Common myeloid progenitor, CD34-positive (primary cell): ENCODE measurements at regions not wholly inside any gene's neighbourhood (a gene's known extent, or its start where the extent isn't known, plus 50 kb on each side); places are given as distances from the start of the nearest gene placed in this dataset.

Experiments
- CTCF ChIA-PET: fragments of 350-600 bp; sonication (Branson Sonifier 250); formaldehyde crosslinking; loops from one replicate; lab custom pipeline; 2021; ENCODE audit warnings: antibody characterized with exemption; lab: Charles Lee
- POLR2A ChIA-PET: fragments of 350-600 bp; sonication (Branson Sonifier 250); formaldehyde crosslinking; loops from one replicate; lab custom pipeline; 2021; ENCODE audit warnings: antibody characterized with exemption; lab: Charles Lee
- DNase-seq, 3 donors: peaks; one replicate each; pipeline versions ENCODE4 v3.0.0 to v3.0.0-alpha.2; 2013
- H3K27ac ChIP-seq, 2 experiments: 1 replicate in 1 of 2; 2 replicates in 1 of 2; pipeline ENCODE4 v1.7.0; 2013; ENCODE audit warnings: inconsistent platforms in 2 of 2, low read length in 2 of 2, mild to moderate bottlenecking in 2 of 2, low read depth in 1 of 2, moderate library complexity in 1 of 2; ENCODE audit not compliant: severe bottlenecking in 2 of 2, insufficient read depth in 1 of 2, poor library complexity in 1 of 2
- H3K27me3 ChIP-seq, 5 experiments: replicated peaks in 2 of 5; 1 replicate in 3 of 5; 2 replicates in 2 of 5; pipeline versions ENCODE4 v1.6.1 to v1.7.0; 2013; ENCODE audit warnings: low read length in 4 of 5, mild to moderate bottlenecking in 2 of 5, moderate library complexity in 2 of 5, inconsistent platforms in 1 of 5; ENCODE audit not compliant: insufficient read depth in 5 of 5, control insufficient read depth in 4 of 5
- H3K36me3 ChIP-seq, 4 experiments: 1 replicate in 2 of 4; 2 replicates in 2 of 4; pipeline versions ENCODE4 v1.6.1 to v1.7.0; 2013; ENCODE audit warnings: low read length in 3 of 4, control low read depth in 1 of 4, mild to moderate bottlenecking in 1 of 4; ENCODE audit not compliant: control insufficient read depth in 4 of 4, insufficient read depth in 4 of 4
- H3K4me1 ChIP-seq, 4 experiments: 1 replicate in 3 of 4; 2 replicates in 1 of 4; pipeline versions ENCODE4 v1.6.1 to v1.7.1; 2013; ENCODE audit warnings: low read length in 3 of 4, mild to moderate bottlenecking in 3 of 4, control low read depth in 1 of 4, inconsistent platforms in 1 of 4, moderate library complexity in 1 of 4; ENCODE audit not compliant: control insufficient read depth in 4 of 4, insufficient read depth in 4 of 4; ENCODE audit errors: control extremely low read depth in 1 of 4
- H3K4me3 ChIP-seq, 7 experiments: 1 replicate in 4 of 7; 2 replicates in 3 of 7; pipeline versions ENCODE4 v1.5.1 to v1.7.0; 2013; ENCODE audit warnings: mild to moderate bottlenecking in 7 of 7, low read length in 6 of 7, moderate library complexity in 6 of 7, inconsistent platforms in 2 of 7, low read depth in 2 of 7, control low read depth in 1 of 7; ENCODE audit not compliant: insufficient read depth in 4 of 7, control insufficient read depth in 1 of 7; ENCODE audit errors: extremely low read depth in 1 of 7
- H3K9me3 ChIP-seq, 5 experiments: 1 replicate in 4 of 5; 2 replicates in 1 of 5; pipeline versions ENCODE4 v1.6.1 to v1.7.1; 2013; ENCODE audit warnings: low read length in 4 of 5, mild to moderate bottlenecking in 2 of 5, inconsistent platforms in 1 of 5, low read depth in 1 of 5, moderate library complexity in 1 of 5; ENCODE audit not compliant: control insufficient read depth in 4 of 5, insufficient read depth in 2 of 5; ENCODE audit errors: control extremely low read depth in 1 of 5
- WGBS: methylation state at CpG from one replicate; pipeline ENCODE4 v1.1.5; 2013; ENCODE audit not compliant: insufficient coverage; 5-methylcytosine and 5-hydroxymethylcytosine counted together

DNA sequence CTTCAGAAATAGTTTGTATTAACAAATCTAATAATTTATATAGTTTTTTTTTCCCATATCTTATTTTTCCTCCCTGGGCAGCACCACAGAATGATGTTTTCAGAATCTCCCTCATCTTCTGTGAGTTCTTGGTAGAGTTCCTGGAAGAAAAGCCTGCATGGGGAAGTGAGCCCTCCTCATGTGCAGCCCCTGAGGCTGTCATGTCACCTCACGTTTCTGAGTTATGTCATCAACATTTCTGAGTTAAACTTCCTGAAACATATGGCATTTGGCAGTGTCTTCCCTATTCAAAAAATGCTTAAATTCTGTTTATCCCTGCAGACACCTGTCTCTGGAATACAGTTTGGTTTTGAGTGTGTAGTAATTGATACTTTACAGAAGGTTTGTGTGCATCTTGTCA lies 979.0 kb downstream of the TMEM121 start:
- Histone ChIP-seq H3K4me1 (peaks cover 0 to 14% (median 5%) of the 10 kb centered on the region in 4 experiments), H3K36me3 (no peaks in the 10 kb centered on the region), H3K9me3 (no peaks in the 10 kb centered on the region), H3K27ac (no peak overlapping the region), H3K4me3 (peak overlapping the region in 1 of 7 experiments; percentile 8), H3K27me3 (peaks cover 0 to 14% (median 0%) of the 10 kb centered on the region in 5 experiments)
- ChIA-PET POLR2A (no interaction called here), CTCF (interaction anchor here (0.7 to 5.9 kb wide), 6 partner anchors 11 to 80 kb away, joined by 3 to 45 read pairs (median 4); no protein-coding TSS in a partner anchor)
- WGBS = no CpG with 5 or more reads among the region's 1 CpG
- DNase-seq = peak in 2 of 3 donors; percentile 32 to 54

GRCh38 chr14:106506881-106507305 lies 980.5 kb downstream of the TMEM121 start:
- Histone ChIP-seq H3K9me3 (no peaks in the 10 kb centered on the region), H3K27me3 (peaks cover 0 to 17% (median 2%) of the 10 kb centered on the region in 5 experiments), H3K27ac (no peak overlapping the region), H3K4me3 (no peak overlapping the region), H3K4me1 (peaks cover 0 to 21% (median 12%) of the 10 kb centered on the region in 4 experiments), H3K36me3 (no peaks in the 10 kb centered on the region)
- 39% methylated on average over 3 of the region's 8 CpGs for WGBS
- peak in 2 of 3 donors; percentile 58 to 71 for DNase-seq
- ChIA-PET CTCF (interaction anchor here (1.4 to 5.9 kb wide), 8 partner anchors 10 to 73 kb away, joined by 3 to 45 read pairs (median 9); no protein-coding TSS in a partner anchor), POLR2A (interaction anchor here (0.8 kb wide), 1 partner anchor 13 kb away, joined by 4 read pairs; no protein-coding TSS in a partner anchor)

DNA sequence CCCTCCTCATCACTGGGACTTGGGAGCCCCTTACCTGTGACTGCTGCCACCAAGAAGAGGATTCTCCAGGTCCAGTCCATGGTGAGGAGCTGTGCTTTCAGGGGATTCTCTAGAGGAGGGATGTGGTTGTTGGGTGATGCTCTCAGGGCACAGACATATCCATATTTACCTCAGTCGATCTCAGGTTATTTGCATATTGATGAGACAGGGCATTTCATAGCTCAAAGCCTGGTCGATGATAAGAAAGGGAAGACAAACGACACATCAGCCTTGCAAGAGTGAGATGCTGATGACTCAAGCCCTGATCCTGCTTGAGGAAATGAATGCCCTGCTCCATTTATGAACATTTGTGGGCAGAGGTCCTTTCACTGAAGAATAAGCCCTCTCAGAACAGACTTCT lies 981.0 kb downstream of the TMEM121 start:
- WGBS = 54% methylated on average over 2 of the region's 3 CpGs
- no peaks in the 10 kb centered on the region for H3K9me3 ChIP-seq
- CTCF ChIA-PET = interaction anchor here (0.8 to 5.9 kb wide), 19 partner anchors 9 to 124 kb away, joined by 3 to 45 read pairs (median 6); no protein-coding TSS in a partner anchor
- no peak for DNase-seq
- H3K36me3 ChIP-seq = no peaks in the 10 kb centered on the region
- peaks cover 0 to 17% (median 2%) of the 10 kb centered on the region in 5 experiments for H3K27me3 ChIP-seq
- H3K27ac ChIP-seq = no peak overlapping the region
- POLR2A ChIA-PET = interaction anchor here (0.8 kb wide), 1 partner anchor 13 kb away, joined by 4 read pairs; no protein-coding TSS in a partner anchor
- no peak overlapping the region for H3K4me3 ChIP-seq
- H3K4me1 ChIP-seq = peaks cover 0 to 21% (median 12%) of the 10 kb centered on the region in 4 experiments

DNA sequence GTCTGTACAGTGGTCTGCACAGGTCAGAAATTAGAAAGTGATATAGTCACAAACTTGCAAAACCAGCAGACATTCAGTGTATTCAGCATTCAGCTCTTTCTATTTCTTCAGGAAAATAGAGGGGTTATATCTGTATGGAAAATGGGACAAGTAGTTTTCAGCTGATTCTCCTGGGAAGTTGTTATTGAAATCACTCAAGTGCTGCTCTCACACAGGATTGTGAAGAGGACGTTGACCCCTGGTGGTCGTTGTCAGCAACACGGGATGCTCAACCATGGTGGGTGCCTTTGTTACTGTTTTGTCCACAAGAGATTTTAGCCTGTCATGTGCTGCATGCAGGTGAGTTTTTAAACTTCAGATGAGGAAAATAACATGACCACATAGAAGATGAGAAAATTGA lies 981.8 kb downstream of the TMEM121 start:
- Histone ChIP-seq H3K9me3 (no peaks in the 10 kb centered on the region), H3K36me3 (no peaks in the 10 kb centered on the region), H3K27me3 (peaks cover 0 to 21% (median 5%) of the 10 kb centered on the region in 5 experiments), H3K4me3 (no peak overlapping the region), H3K4me1 (peaks cover 0 to 21% (median 12%) of the 10 kb centered on the region in 4 experiments), H3K27ac (no peak overlapping the region)
- ChIA-PET POLR2A (no interaction called here), CTCF (interaction anchor here (0.8 to 5.9 kb wide), 23 partner anchors 10 to 205 kb away, joined by 3 to 45 read pairs (median 5); no protein-coding TSS in a partner anchor)
- peak; percentile 24 to 43 (median 42) for DNase-seq
- 23% methylated on average over 3 of the region's 3 CpGs for WGBS

- POLR2A ChIA-PET = no interaction called here
- CTCF ChIA-PET = interaction anchor here (0.7 to 5.9 kb wide), 12 partner anchors 9 to 204 kb away, joined by 3 to 45 read pairs (median 5); no protein-coding TSS in a partner anchor
- peaks cover 0 to 21% (median 12%) of the 10 kb centered on the region in 4 experiments for H3K4me1 ChIP-seq
- H3K27ac ChIP-seq = no peak overlapping the region
- no peaks in the 10 kb centered on the region for H3K9me3 ChIP-seq
- no peaks in the 10 kb centered on the region for H3K36me3 ChIP-seq
- whole genome bisulfite sequencing = 96% methylated on average over 2 of the region's 2 CpGs
- no peak for DNase-seq
- H3K27me3 ChIP-seq = peaks cover 0 to 28% (median 5%) of the 10 kb centered on the region in 5 experiments
- H3K4me3 ChIP-seq = no peak overlapping the region
Observed at GRCh38 chr14:106509176-106509575, 982.8 kb downstream of the TMEM121 start.

DNA sequence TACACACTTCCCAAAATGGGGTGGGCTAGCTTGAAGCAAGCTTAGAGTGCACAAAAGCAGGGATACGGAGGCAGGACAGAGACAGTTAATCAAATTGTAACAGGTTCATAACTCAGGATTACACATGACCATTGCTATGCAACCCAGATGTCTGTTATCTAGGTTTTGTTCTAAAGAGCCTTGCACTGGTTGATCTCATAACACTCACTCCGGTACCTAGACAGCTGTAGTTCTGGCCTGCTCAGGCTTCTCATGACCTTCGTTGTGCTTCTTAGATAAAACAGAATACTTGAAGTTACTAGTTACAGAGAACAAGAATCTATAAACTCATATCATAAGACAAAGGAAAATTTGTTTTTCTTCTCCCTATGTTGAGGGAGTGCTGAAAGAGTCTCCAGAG lies 983.4 kb downstream of the TMEM121 start:
- Histone ChIP-seq H3K27ac (no peak overlapping the region), H3K4me1 (peaks cover 0 to 21% (median 12%) of the 10 kb centered on the region in 4 experiments), H3K9me3 (no peaks in the 10 kb centered on the region), H3K27me3 (peaks cover 0 to 29% (median 5%) of the 10 kb centered on the region in 5 experiments), H3K4me3 (no peak overlapping the region), H3K36me3 (no peaks in the 10 kb centered on the region)
- ChIA-PET POLR2A (no interaction called here), CTCF (interaction anchor here (0.7 to 5.9 kb wide), 8 partner anchors 9 to 152 kb away, joined by 3 to 45 read pairs (median 4); no protein-coding TSS in a partner anchor)
- 85% methylated on average over 3 of the region's 3 CpGs for WGBS
- DNase-seq = no peak
